Glomerular endothelial cell (primary cell): ENCODE measurements at regions not wholly inside any gene's neighbourhood (a gene's known extent, or its start where the extent isn't known, plus 50 kb on each side); places are given as distances from the start of the nearest gene placed in this dataset.
A peak's percentile ranks its signal among the peaks of the same experiment; 100 is the strongest.
"Not testable (repeated sequence)": the region's sequence is repeated elsewhere in the genome, so short reads cannot be mapped to it uniquely, and the experiment has no call there.

Source experiments
- DNase-seq: peaks from one replicate; pipeline ENCODE4 v3.0.0-alpha.2; 2011; ENCODE audit warnings: low read depth, low spot score; ENCODE audit errors: extremely low read depth

GRCh38 chr1:185549906-185550305, 184.3 kb upstream of the HMCN1 start:
- no peak for DNase-seq

DNA sequence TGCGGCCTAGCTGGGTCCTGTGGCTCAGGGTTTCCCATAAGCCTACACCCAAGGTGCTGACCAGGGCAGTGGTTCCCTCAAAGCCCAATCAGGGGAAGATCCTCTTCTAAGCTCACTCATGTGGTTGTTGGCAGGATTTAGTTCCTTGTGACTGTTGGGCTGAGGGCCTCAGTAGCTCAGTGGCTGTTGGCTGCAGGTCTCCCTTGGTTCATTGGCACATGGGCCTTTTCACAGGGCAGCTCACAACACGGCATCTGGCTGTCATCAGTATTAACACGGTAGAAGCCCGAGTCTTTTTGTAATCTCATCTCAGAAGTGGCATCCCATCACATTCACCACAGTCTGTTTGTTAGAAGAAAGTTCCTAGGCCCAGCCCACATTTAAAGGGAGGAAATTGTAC, 188.2 kb upstream of the HMCN1 start:
- DNase-seq = no peak

DNA sequence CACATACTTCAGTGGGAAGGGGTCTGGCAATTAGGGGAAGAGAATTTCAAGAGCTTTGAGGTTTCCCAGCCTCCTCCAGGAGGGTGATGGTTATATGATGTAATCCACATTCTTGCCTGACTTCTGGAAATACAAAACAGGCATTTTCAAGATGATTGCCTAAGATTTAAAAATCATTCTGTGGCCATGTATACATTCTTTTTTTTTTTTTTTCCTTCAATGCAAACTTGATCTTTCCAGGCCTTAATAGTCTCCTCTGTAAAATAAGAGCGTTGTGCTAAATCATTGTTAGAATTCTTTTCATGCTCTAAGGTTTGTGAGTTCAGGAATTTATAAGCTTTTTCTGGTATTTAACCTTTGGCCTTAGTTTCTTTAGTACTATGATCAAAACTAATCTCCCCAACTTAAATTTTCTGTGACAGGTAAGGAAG, 192.3 kb upstream of the HMCN1 start:
- DNase-seq = no peak

- no peak for DNase-seq
These were observed 193.9 kb upstream of the HMCN1 start for GRCh38 chr1:185540295-185540694.

DNA sequence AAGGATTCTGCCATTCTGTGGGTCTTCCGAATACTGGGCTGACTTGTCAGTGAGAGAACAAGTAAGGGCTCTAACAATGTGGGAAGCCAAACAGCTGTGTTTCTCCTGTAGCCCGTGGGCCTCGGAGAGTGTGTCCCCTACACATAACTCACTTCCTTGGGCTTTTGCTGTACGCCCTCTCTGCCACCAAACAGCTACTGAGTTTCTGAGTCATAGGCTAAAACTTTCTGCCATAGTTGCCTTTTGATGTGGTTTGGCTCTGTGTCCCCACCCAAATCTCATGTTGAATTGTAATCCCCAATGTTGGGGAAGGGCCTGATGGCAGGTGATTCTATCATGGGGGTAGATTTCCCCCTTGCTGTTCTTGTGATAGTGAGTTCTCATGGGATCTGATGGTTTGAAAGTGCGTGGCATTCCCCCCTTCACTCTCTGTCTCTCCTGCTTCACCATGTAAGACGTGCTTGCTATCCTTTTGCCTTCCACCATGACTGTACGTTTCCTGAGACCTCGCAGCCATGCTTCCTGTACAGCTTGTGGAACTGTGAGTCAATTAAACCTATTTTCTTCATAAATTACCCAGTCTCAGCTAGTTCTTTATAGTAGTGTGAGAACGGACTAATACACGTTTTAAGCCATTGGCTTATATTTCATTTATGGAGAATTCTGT, 194.8 kb upstream of the HMCN1 start:
- no peak for DNase-seq

DNA sequence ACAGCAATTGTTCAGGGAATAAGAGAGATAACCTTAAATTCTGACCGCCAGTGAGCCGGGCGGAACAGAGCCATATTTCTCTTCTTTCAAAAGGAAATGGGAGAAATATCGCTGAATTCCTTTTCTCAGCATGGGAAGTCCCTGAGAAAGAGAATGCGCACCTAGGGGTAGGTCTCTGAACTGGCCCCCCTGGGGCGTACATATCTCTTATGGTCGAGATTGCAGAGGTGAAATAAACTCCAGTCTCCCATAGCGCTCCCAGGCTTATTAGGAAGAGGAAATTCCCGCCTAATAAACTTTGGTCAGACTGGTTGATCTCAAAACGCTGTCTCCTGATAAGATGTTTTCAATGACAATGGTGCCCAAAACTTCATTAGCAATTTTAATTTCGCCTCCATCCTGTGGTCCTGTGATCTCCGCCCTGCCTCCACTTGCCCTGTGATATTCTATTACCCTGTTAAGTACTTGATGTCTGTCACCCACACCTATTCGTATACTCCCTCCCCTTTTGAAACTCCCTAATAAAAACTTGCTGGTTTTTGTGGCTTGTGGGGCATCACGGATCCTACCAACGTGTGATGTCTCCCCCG, 195.8 kb upstream of the HMCN1 start:
- DNase-seq = not testable (repeated sequence)

- no peak for DNase-seq
These were observed 196.6 kb upstream of the HMCN1 start for GRCh38 chr1:185537596-185537995.

- no peak for DNase-seq
These were observed 197.8 kb upstream of the HMCN1 start for GRCh38 chr1:185536165-185536920.

GRCh38 chr1:185535621-185536020, 198.6 kb upstream of the HMCN1 start:
- DNase-seq = no peak

DNA sequence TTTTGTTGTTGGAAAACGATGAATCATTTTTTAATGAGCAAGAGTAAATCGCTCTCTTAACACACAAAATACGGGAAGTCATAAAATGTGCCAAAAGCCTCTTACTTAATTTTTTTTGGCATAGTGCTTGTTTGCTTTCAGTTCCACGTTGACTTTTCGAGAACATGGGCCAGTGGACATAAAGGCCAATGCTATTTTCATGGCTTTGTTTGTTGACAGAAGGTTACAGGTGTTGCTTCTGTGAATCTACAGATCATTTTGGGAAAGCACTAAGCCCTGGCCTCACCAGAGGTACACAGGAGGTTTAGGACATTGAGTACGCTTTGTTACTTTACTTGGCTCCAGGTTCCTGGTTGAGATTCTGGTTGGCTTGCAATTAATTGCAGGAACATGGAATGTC, 199.4 kb upstream of the HMCN1 start:
- no peak for DNase-seq

DNA sequence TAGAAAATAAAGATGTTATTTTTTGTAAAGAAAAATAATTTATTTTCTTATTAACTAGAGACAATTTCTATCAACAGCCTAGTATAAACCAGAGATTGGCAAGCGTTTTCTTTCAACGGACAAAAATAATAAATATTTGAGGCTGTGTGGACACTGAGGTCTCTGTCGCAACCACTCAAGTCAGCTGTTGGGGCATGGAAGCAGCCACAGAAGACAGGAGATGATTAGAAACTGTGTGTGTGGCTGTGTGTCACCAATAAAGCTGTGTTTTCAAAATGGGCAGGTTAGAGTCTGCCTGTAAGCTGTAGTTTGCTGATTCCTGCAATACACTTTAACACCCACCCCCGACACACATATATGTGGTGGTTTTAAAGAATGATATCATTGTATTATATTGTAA, 200.6 kb upstream of the HMCN1 start:
- no peak for DNase-seq

GRCh38 chr1:185532856-185533255, 201.3 kb upstream of the HMCN1 start:
- DNase-seq = no peak

GRCh38 chr1:185531838-185532237, 202.4 kb upstream of the HMCN1 start:
- no peak for DNase-seq

DNA sequence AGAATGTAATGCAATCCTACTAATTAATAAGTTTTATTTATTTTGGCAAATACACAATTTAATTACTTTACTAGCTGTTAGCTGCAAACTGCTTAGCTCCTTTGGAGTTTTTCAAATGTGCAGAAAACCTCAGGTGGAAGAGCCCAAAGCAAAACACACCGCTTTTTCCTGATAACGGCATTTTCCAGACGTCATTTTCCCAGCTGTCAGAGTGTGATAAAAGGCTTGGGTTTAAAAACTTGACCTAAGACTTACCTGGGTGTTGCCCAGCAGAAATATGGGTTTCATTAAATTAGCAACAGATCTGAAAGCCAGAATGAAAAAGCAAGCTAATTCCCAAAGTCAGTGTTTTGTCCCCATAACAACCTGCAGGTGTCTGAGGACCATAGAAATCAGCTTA, 204.0 kb upstream of the HMCN1 start:
- no peak for DNase-seq

- DNase-seq = no peak
These were observed 204.5 kb upstream of the HMCN1 start for GRCh38 chr1:185529673-185530072.

DNA sequence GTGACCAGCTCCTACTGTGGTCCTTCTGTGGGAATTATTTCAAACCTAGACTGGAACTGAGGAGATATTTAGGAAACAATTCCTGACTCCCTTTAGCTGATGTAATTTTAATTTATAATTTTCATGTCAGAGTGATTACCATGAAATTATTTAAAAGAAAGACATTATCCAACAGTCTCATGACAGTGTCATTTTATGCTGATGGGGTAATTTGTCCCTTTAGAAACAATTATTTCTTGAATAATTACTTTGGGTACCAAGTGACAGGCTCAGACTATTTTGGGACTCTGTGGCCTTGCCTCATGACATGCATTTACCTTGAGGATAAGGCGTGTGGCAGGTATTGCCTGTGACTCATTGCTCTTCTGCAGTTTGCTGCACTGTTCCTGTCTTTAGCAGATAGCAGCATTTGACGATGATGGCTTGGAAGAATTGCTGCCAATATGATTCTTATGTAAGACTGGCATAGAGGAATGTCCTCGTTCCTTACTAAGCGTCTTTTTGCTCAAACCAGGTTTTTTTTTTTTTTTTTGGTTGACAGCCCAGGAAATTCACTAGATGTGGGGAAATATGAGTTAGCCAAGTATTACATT, 206.0 kb upstream of the HMCN1 start:
- no peak for DNase-seq

DNA sequence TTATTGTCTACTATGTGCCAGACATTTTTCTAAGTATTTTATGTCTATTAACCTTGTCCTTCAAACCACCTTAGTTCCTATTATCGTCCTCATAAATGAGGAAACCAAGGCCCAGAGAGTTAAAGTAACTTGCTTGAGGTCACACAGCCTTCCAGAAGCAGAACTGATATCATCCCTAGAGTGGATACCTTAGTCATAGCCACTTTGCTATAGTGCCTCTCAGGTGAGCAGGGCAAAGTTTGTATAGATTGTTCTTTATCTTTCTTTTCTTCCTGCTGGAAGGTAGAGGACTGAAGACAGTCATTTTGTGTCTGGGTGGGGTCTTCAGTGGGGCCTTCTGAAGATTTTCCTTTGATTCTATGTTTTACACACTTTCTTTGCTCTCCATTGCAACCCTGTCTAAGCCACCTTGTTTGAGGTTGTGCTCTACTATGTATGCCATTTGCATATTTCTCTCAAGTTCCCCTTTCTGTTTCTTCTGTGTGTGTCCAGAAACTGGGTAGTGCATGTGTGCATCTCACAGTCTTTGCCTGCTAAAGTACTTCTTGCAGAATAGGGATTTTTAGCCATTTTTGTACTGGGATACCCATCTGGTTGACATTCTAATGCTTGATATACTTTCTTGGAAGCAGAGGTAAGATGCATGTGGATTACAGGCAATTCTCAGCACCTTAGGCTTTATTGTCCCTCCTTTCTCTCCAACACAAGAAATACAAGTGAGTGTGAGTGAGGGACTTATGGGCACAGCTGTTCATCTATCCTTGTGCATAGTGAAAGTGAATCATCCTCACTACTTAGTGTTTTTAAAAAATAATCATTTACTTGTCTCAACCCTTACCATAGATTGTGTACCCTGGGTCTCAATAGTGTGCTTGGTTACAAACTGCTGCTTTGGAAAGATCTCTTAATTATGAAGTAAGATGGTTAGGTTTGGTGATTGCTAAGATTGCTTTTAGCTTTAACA, 207.6 kb upstream of the HMCN1 start:
- DNase-seq = no peak

GRCh38 chr1:185520188-185520920, 203.3 kb upstream of the IVNS1ABP start:
- DNase-seq = peak; percentile 7

GRCh38 chr1:185517808-185518419, 200.9 kb upstream of the IVNS1ABP start:
- no peak for DNase-seq
